ENCODE measurements at regions not wholly inside any gene's neighbourhood (a gene's known extent, or its start where the extent isn't known, plus 50 kb on each side); places are given as distances from the start of the nearest gene placed in this dataset.

- POLR2A ChIA-PET = no interaction called here
- ATAC-seq (no peak), FAIRE-seq (no peak), DNase-seq (ENCODE audit: low read depth in 1 of 2, low spot score in 1 of 2) (no peak)
- no peak overlapping the region for H3K4me3 ChIP-seq
- H3K27ac ChIP-seq = no peak overlapping the region
- CTCF ChIA-PET = no interaction called here
- no peak overlapping the region for H3K4me2 ChIP-seq
- no peaks in the 10 kb centered on the region for H3K4me1 ChIP-seq
- H3K9me3 ChIP-seq = peaks cover 24% of the 10 kb centered on the region; the same call in 1 of the 3 replicates
- TF ChIP-seq CEBPB (IDR thresholded peaks at IDR 0.05) = no peak
- no peak for TF ChIP-seq GATA3 (IDR thresholded peaks at IDR 0.05; ENCODE audit: borderline replicate concordance)
- no peak for TF ChIP-seq TFCP2L1 (CRISPR knock-in tag; IDR thresholded peaks at IDR 0.05)
- no peak for TF ChIP-seq ZC3H11A (IDR thresholded peaks at IDR 0.05)
- no peak for TF ChIP-seq JUN (IDR thresholded peaks at IDR 0.05)
- no peak for TF ChIP-seq USF2 (IDR thresholded peaks at IDR 0.05)
- TF ChIP-seq NPAS2 (CRISPR knock-in tag; IDR thresholded peaks at IDR 0.05; ENCODE audit: borderline replicate concordance) = no peak
- TF ChIP-seq RFX5 (IDR thresholded peaks at IDR 0.05) = no peak
- no peak for TF ChIP-seq ZSCAN20 (CRISPR knock-in tag; IDR thresholded peaks at IDR 0.05)
- TF ChIP-seq JUNB (IDR thresholded peaks at IDR 0.05) = no peak
- TF ChIP-seq RCOR1 (IDR thresholded peaks at IDR 0.05; ENCODE audit: low read depth, low read length) = no peak
- no peak for TF ChIP-seq FOSL2 (IDR thresholded peaks at IDR 0.05)
- TF ChIP-seq FOSL2 (CRISPR knock-in tag; IDR thresholded peaks at IDR 0.05) = no peak
- TF ChIP-seq REST (IDR thresholded peaks at IDR 0.05) = no peak
- TF ChIP-seq HMGXB4 (CRISPR knock-in tag; IDR thresholded peaks at IDR 0.05; ENCODE audit: borderline replicate concordance) = no peak
- no peak for TF ChIP-seq HEYL (CRISPR knock-in tag; IDR thresholded peaks at IDR 0.05)
- TF ChIP-seq MAX (IDR thresholded peaks at IDR 0.05) = no peak
Measured at GRCh38 chr12:59155448-59155847, 235.1 kb upstream of the LRIG3 start.

- POLR2A ChIA-PET = no interaction called here
- ATAC-seq (no peak), FAIRE-seq (no peak), DNase-seq (ENCODE audit: low read depth in 1 of 2, low spot score in 1 of 2) (no peak)
- H3K4me2 ChIP-seq = no peak overlapping the region
- TF ChIP-seq FOSB (CRISPR knock-in tag; IDR thresholded peaks at IDR 0.05) (no peak), HES2 (IDR thresholded peaks at IDR 0.05) (no peak), MAFK (IDR thresholded peaks at IDR 0.05; ENCODE audit: partially characterized antibody) (peak; percentile 16)
- no peaks in the 10 kb centered on the region for H3K4me1 ChIP-seq
- H3K9me3 ChIP-seq = peaks cover 10% of the 10 kb centered on the region; the same call in 1 of the 3 replicates
- no peak overlapping the region for H3K27ac ChIP-seq
- H3K4me3 ChIP-seq = no peak overlapping the region
- CTCF ChIA-PET = interaction anchor here (0.9 to 3.3 kb wide), 12 partner anchors 7 to 1168 kb away, joined by 3 to 30 read pairs (median 3); no protein-coding TSS in a partner anchor
Measured at GRCh38 chr12:59151243-59151642, 230.9 kb upstream of the LRIG3 start.

Data from A549 (cell line).